OCI-LY7 (cell line): ENCODE measurements at regions not wholly inside any gene's neighbourhood (a gene's known extent, or its start where the extent isn't known, plus 50 kb on each side); places are given as distances from the start of the nearest gene placed in this dataset.
"Not testable (repeated sequence)": the region's sequence is repeated elsewhere in the genome, so short reads cannot be mapped to it uniquely, and the experiment has no call there.

Experiments
- BruUV-seq: library from RNA; stranded (reverse); fragments of 400-500 nt; replicated peaks from 2 replicates; lab custom pipeline; 2021; lab: Mats Ljungman, UMichigan
- CTCF ChIA-PET: fragments of 300-600 bp; sonication (Branson Sonifier 250); formaldehyde crosslinking; loops from one replicate; lab custom pipeline; 2022; ENCODE audit warnings: antibody characterized with exemption; ENCODE audit not compliant: unreplicated experiment; lab: Charles Lee
- POLR2A ChIA-PET: fragments of 300-600 bp; sonication (Branson Sonifier 250); formaldehyde crosslinking; loops from one replicate; lab custom pipeline; 2022; ENCODE audit warnings: antibody characterized with exemption; lab: Charles Lee
- DNase-seq: peaks from one replicate; pipeline ENCODE4 v3.0.0-alpha.2; 2015; ENCODE audit warnings: low spot score
- H2AFZ ChIP-seq: fragments of 200-600 bp; sonication (generic), shearing (Covaris generic); 2 replicates; pipeline ENCODE4 v1.6.1; 2014; ENCODE audit warnings: mild to moderate bottlenecking, antibody characterized with exemption, low read length, moderate library complexity
- H3K27ac ChIP-seq: fragments of 200-600 bp; sonication (generic); 2 replicates; pipeline ENCODE4 v1.5.1; 2014; ENCODE audit warnings: mixed run types, low read depth, mild to moderate bottlenecking, moderate library complexity, low read length, inconsistent platforms; ENCODE audit not compliant: poor library complexity, severe bottlenecking
- H3K36me3 ChIP-seq: fragments of 200-600 bp; sonication (generic); 2 replicates; pipeline ENCODE4 v1.6.1; 2014; ENCODE audit warnings: mild to moderate bottlenecking, antibody characterized with exemption, low read length, moderate library complexity, mixed read lengths; ENCODE audit not compliant: insufficient read depth
- H3K4me1 ChIP-seq: fragments of 200-600 bp; sonication (generic); 2 replicates; pipeline ENCODE4 v1.5.1; 2014; ENCODE audit warnings: mild to moderate bottlenecking, low read length; ENCODE audit not compliant: insufficient read depth, poor library complexity, severe bottlenecking
- H3K4me2 ChIP-seq: fragments of 200-600 bp; sonication (generic); 2 replicates; pipeline ENCODE4 v1.6.1; 2014; ENCODE audit warnings: mild to moderate bottlenecking, low read length
- H3K4me3 ChIP-seq: fragments of 200-600 bp; sonication (generic); 2 replicates; pipeline ENCODE4 v1.5.1; 2014; ENCODE audit warnings: mild to moderate bottlenecking, low read depth, low read length; ENCODE audit not compliant: poor library complexity, severe bottlenecking
- H3K79me2 ChIP-seq: fragments of 200-600 bp; sonication (generic); 2 replicates; pipeline ENCODE4 v1.6.1; 2016; ENCODE audit warnings: low read depth, mild to moderate bottlenecking, low read length, moderate library complexity, mixed read lengths; ENCODE audit not compliant: insufficient read depth
- H3K9me2 ChIP-seq: fragments of 200-600 bp; sonication (generic); 2 replicates; pipeline ENCODE4 v1.6.1; 2016; ENCODE audit warnings: mild to moderate bottlenecking, low read length, mixed read lengths; ENCODE audit not compliant: insufficient read depth
- H3K9me3 ChIP-seq: fragments of 200-600 bp; sonication (generic); 2 replicates; pipeline ENCODE4 v1.6.1; 2014; ENCODE audit warnings: mild to moderate bottlenecking, mixed run types, low read length, mixed read lengths
- H4K20me1 ChIP-seq: fragments of 200-600 bp; sonication (generic); 2 replicates; pipeline ENCODE4 v1.6.1; 2014; ENCODE audit warnings: mild to moderate bottlenecking, antibody characterized with exemption, low read length, moderate library complexity, mixed read lengths; ENCODE audit not compliant: insufficient read depth
- CTCF ChIP-seq: fragments of 200-600 bp; sonication (generic); conservative IDR thresholded peaks from 2 replicates; pipeline ENCODE4 v1.5.1; 2014; ENCODE audit warnings: mild to moderate bottlenecking, antibody characterized with exemption, low read length, moderate library complexity, mixed read lengths
- EZH2phosphoT487 ChIP-seq: fragments of 200-600 bp; sonication (generic); IDR thresholded peaks from 2 replicates; pipeline ENCODE4 v1.6.1; 2018; ENCODE audit warnings: low read depth, borderline replicate concordance, mild to moderate bottlenecking, mixed run types, antibody characterized with exemption, low read length, moderate library complexity, mixed read lengths
- intact Hi-C: fragments of 100-400 bp; cut with micrococcal nuclease; formaldehyde crosslinking; loops from one replicate; pipeline ENCODE4 v1.10.0; 2022; ENCODE audit not compliant: unreplicated experiment

DNA sequence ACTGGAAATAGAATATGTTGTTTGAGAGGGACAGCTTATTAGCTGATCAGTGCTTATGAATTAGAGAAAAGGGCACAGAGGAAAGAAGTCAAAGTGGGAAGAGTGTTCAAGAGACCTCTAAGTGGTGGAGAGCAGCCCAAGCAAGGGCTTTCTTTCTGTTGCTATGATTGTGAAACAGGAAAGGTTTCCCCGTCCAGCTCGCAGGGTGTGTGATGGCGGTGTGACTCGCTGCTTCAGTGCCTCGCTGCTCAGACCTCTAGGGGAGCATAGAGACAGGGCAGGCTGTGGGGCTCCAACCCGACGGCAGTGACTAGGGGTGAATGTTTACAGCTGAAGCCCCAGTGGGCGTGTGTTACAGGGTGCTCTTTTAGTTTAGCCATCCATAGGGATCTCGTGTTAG is 166.5 kb upstream of the COPS8 start:
- Histone ChIP-seq H3K4me1 (no peaks in the 10 kb centered on the region), H3K9me2 (no peaks in the 10 kb centered on the region), H4K20me1 (no peaks in the 10 kb centered on the region), H3K4me2 (no peak overlapping the region), H3K27ac (no peak overlapping the region), H3K4me3 (no peak overlapping the region), H3K79me2 (no peaks in the 10 kb centered on the region), H2AFZ (no peak overlapping the region), H3K9me3 (no peaks in the 10 kb centered on the region), H3K36me3 (no peaks in the 10 kb centered on the region)
- no TSS peak for BruUV-seq
- ChIA-PET CTCF (no interaction called here), POLR2A (no interaction called here)
- TF ChIP-seq EZH2phosphoT487 (no peak), CTCF (no peak)
- intact Hi-C loops: no loop called here
- no peak for DNase-seq

- intact Hi-C loops: not testable (repeated sequence)
These were observed 165.8 kb upstream of the COPS8 start for GRCh38 chr2:236919801-236920379.

DNA sequence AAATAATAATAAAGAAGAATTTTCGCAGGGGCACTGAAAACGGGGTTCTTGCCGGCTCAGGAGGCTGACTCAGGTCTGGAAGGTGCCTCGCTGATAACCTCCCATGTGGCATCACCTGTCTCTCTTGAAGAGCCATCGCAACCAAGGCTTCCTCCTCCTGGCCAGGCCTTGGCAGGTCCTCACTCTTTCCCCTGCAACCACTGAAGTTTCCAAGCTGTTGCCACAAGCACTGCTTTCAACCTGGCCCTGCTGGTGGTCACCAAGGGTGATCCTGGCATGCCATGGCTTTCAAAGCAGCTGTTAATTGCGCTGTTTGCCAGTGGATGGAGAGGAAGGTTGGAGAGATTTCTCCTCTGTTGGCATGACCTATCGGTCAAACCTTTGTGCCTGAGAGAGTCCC is 163.6 kb upstream of the COPS8 start:
- no peak overlapping the region for H3K4me2 ChIP-seq
- H3K4me3 ChIP-seq: no peak overlapping the region
- H3K27ac ChIP-seq: no peak overlapping the region
- intact Hi-C loops: no loop called here
- H4K20me1 ChIP-seq: no peaks in the 10 kb centered on the region
- no peak overlapping the region for H2AFZ ChIP-seq
- H3K9me3 ChIP-seq: no peaks in the 10 kb centered on the region
- DNase-seq: no peak
- no peaks in the 10 kb centered on the region for H3K79me2 ChIP-seq
- H3K9me2 ChIP-seq: no peaks in the 10 kb centered on the region
- ChIA-PET POLR2A (no interaction called here), CTCF (no interaction called here)
- H3K36me3 ChIP-seq: no peaks in the 10 kb centered on the region
- BruUV-seq: no TSS peak
- TF ChIP-seq CTCF (no peak), EZH2phosphoT487 (no peak)
- H3K4me1 ChIP-seq: no peaks in the 10 kb centered on the region

More at GRCh38 chr2:236919801-236920379, 165.8 kb upstream of the COPS8 start:
- H3K4me3 ChIP-seq, H3K9me2 ChIP-seq, H3K4me2 ChIP-seq, DNase-seq, H2AFZ ChIP-seq, H3K9me3 ChIP-seq, H3K27ac ChIP-seq, POLR2A ChIA-PET, H4K20me1 ChIP-seq, H3K79me2 ChIP-seq, H3K36me3 ChIP-seq, H3K4me1 ChIP-seq, CTCF ChIA-PET, BruUV-seq: not testable (repeated sequence)
